SK-N-SH (cell line): ENCODE measurements at regions not wholly inside any gene's neighbourhood (a gene's known extent, or its start where the extent isn't known, plus 50 kb on each side); places are given as distances from the start of the nearest gene placed in this dataset.

ENCODE experiments used
- CTCF ChIA-PET: fragments of 300-600, 350-600 bp; formaldehyde crosslinking; extraction: SDS; loops from one replicate; lab custom pipeline; 2021; lab: Yijun Ruan, JAX
- POLR2A ChIA-PET: fragments of 350-600 bp; sonication (Branson Sonifier 250); formaldehyde crosslinking; extraction: SDS; loops from one replicate; lab custom pipeline; 2020; ENCODE audit warnings: antibody characterized with exemption, inconsistent platforms; lab: Yijun Ruan, JAX
- DNase-seq: peaks from one replicate; pipeline ENCODE4 v3.0.0; 2012
- H2AFZ ChIP-seq: fragments of 200-600 bp; sonication (generic); 2 replicates; pipeline ENCODE4 v1.8.1; 2016; ENCODE audit warnings: antibody characterized with exemption, mild to moderate bottlenecking, low read depth
- H3F3A ChIP-seq: fragments of 200-600 bp; sonication (generic); replicated peaks from 2 replicates; pipeline ENCODE3; 2016; ENCODE audit warnings: antibody characterized with exemption, mild to moderate bottlenecking; ENCODE audit not compliant: insufficient read depth
- H3K27ac ChIP-seq, 2 experiments: fragments of 200-500 bp in 1 of 2; fragments of 200-600 bp in 1 of 2; sonication (Bioruptor generic) in 1 of 2; sonication (generic), shearing (Covaris generic) in 1 of 2; 2 replicates each; pipeline versions ENCODE4 v1.5.1 to v1.6.1; 2014 to 2016; ENCODE audit warnings: low read depth in 2 of 2, inconsistent platforms in 1 of 2, low read length in 1 of 2, mild to moderate bottlenecking in 1 of 2, mixed read lengths in 1 of 2
- H3K27me3 ChIP-seq: fragments of 200-600 bp; sonication (generic), shearing (Covaris generic); 2 replicates; pipeline ENCODE4 v1.6.1; 2016; ENCODE audit warnings: mixed run types; ENCODE audit not compliant: insufficient read depth
- H3K36me3 ChIP-seq, 2 experiments: fragments of 200-500 bp in 1 of 2; fragments of 200-600 bp in 1 of 2; sonication (Bioruptor generic) in 1 of 2; sonication (generic) in 1 of 2; replicated peaks in 1 of 2; 2 replicates each; pipeline versions ENCODE3 to v1.5.1; 2014 to 2016; ENCODE audit warnings: low read length in 1 of 2, mild to moderate bottlenecking in 1 of 2; ENCODE audit not compliant: insufficient read depth in 2 of 2, control insufficient read depth in 1 of 2
- H3K4me1 ChIP-seq, 2 experiments: fragments of 200-500 bp in 1 of 2; fragments of 200-600 bp in 1 of 2; sonication (Bioruptor generic) in 1 of 2; sonication (generic), shearing (Covaris generic) in 1 of 2; 2 replicates each; pipeline versions ENCODE4 v1.5.1 to v1.6.1; 2014 to 2016; ENCODE audit warnings: low read depth in 1 of 2, low read length in 1 of 2, mixed run types in 1 of 2; ENCODE audit not compliant: insufficient read depth in 2 of 2, control insufficient read depth in 1 of 2
- H3K4me2 ChIP-seq: fragments of 200-600 bp; sonication (generic), shearing (Covaris generic); 2 replicates; pipeline ENCODE4 v1.6.1; 2017; ENCODE audit warnings: mixed run types
- H3K4me3 ChIP-seq, 2 experiments: fragments of 200-500 bp in 1 of 2; fragments of 200-600 bp in 1 of 2; sonication (Bioruptor generic) in 1 of 2; sonication (generic), shearing (Covaris generic) in 1 of 2; 2 replicates each; pipeline versions ENCODE4 v1.5.1 to v1.8.1; 2014 to 2016; ENCODE audit warnings: low read depth in 2 of 2, inconsistent platforms in 1 of 2, low read length in 1 of 2, mild to moderate bottlenecking in 1 of 2, mixed read lengths in 1 of 2, moderate library complexity in 1 of 2
- H3K79me2 ChIP-seq: fragments of 200-600 bp; sonication (generic); 2 replicates; pipeline ENCODE4 v1.8.1; 2017; ENCODE audit warnings: mild to moderate bottlenecking; ENCODE audit not compliant: insufficient read depth
- H3K9ac ChIP-seq: fragments of 200-600 bp; sonication (generic); 2 replicates; pipeline ENCODE4 v1.6.1; 2017; ENCODE audit warnings: mixed run types
- H3K9me2 ChIP-seq: fragments of 200-600 bp; sonication (generic); 2 replicates; pipeline ENCODE4 v1.6.1; 2017; ENCODE audit warnings: mixed run types
- H3K9me3 ChIP-seq: fragments of 200-600 bp; sonication (generic); 2 replicates; pipeline ENCODE4 v1.6.1; 2017; ENCODE audit warnings: mixed run types, mild to moderate bottlenecking, moderate library complexity
- H4K20me1 ChIP-seq: fragments of 200-600 bp; sonication (generic); 2 replicates; pipeline ENCODE4 v1.6.1; 2017; ENCODE audit warnings: mild to moderate bottlenecking, mixed run types; ENCODE audit not compliant: insufficient read depth
- CHD2 ChIP-seq: fragments of 150-350 bp; IDR thresholded peaks from 2 replicates; pipeline ENCODE4 v1.6.1; 2018; ENCODE audit warnings: low read length; ENCODE audit not compliant: partially characterized antibody
- CTCF ChIP-seq: fragments of 200-600 bp; sonication (generic); IDR thresholded peaks from 2 replicates; pipeline ENCODE4 v1.6.1; 2017; ENCODE audit warnings: antibody characterized with exemption, mild to moderate bottlenecking, moderate library complexity
- ELF1 ChIP-seq: IDR thresholded peaks from 2 replicates; pipeline ENCODE4 v1.4.0; 2012
- EP300 ChIP-seq, 2 experiments: IDR thresholded peaks; 2 replicates each; pipeline versions ENCODE4 v1.4.0 to v1.6.1; 2012; ENCODE audit warnings: borderline replicate concordance in 1 of 2, low read depth in 1 of 2, low read length in 1 of 2
- FOSL2 ChIP-seq: IDR thresholded peaks from 2 replicates; pipeline ENCODE4 v1.4.0; 2012; ENCODE audit warnings: low read depth, mild to moderate bottlenecking, moderate library complexity, borderline replicate concordance
- FOXM1 ChIP-seq: IDR thresholded peaks from 2 replicates; pipeline ENCODE4 v1.4.0; 2012; ENCODE audit warnings: low read depth, mild to moderate bottlenecking
- GATA2 ChIP-seq: sonication (generic); formaldehyde crosslinking; IDR thresholded peaks from 2 replicates; pipeline ENCODE4 v1.5.0; 2020; ENCODE audit warnings: mild to moderate bottlenecking, missing genetic modification reagents
- JUND ChIP-seq: IDR thresholded peaks from 2 replicates; pipeline ENCODE4 v1.4.0; 2012
- MEF2A ChIP-seq: IDR thresholded peaks from 2 replicates; pipeline ENCODE4 v1.4.0; 2012; ENCODE audit warnings: low read depth, borderline replicate concordance
- MXI1 ChIP-seq: IDR thresholded peaks from 2 replicates; pipeline ENCODE4 v1.6.1; 2012; ENCODE audit warnings: mild to moderate bottlenecking, low read depth, low read length, improper control_type of control experiment
- NFIC ChIP-seq: IDR thresholded peaks from 2 replicates; pipeline ENCODE4 v1.4.0; 2012; ENCODE audit warnings: borderline replicate concordance
- NRF1 ChIP-seq: IDR thresholded peaks from 2 replicates; pipeline ENCODE4 v1.6.1; 2012; ENCODE audit warnings: low read depth, mild to moderate bottlenecking, low read length
- RAD21 ChIP-seq: IDR thresholded peaks from 2 replicates; pipeline ENCODE4 v1.6.1; 2012; ENCODE audit warnings: mild to moderate bottlenecking, low read length
- RXRA ChIP-seq: IDR thresholded peaks from 2 replicates; pipeline ENCODE4 v1.4.0; 2012; ENCODE audit warnings: low read depth, mild to moderate bottlenecking, borderline replicate concordance
- SIN3A ChIP-seq: IDR thresholded peaks from 2 replicates; pipeline ENCODE4 v1.6.1; 2012; ENCODE audit warnings: low read depth, mild to moderate bottlenecking, low read length, moderate library complexity, borderline replicate concordance
- SMC3 ChIP-seq: IDR thresholded peaks from 2 replicates; pipeline ENCODE4 v1.6.1; 2012; ENCODE audit warnings: low read depth, low read length, improper control_type of control experiment
- TAF1 ChIP-seq: IDR thresholded peaks from 2 replicates; pipeline ENCODE4 v1.6.1; 2012; ENCODE audit warnings: low read depth, mild to moderate bottlenecking, low read length, moderate library complexity, borderline replicate concordance
- USF1 ChIP-seq: IDR thresholded peaks from 2 replicates; pipeline ENCODE4 v1.4.0; 2012; ENCODE audit warnings: low read depth, borderline replicate concordance
- YY1 ChIP-seq: IDR thresholded peaks from 2 replicates; pipeline ENCODE4 v1.4.0; 2012; ENCODE audit warnings: low read depth, mild to moderate bottlenecking
- WGBS: methylation state at CpG from one replicate; pipeline ENCODE4 v1.1.6; 2017; ENCODE audit warnings: low lambda C conversion rate; 5-methylcytosine and 5-hydroxymethylcytosine counted together
- TF ChIP-seq, protein P1 (sequence below): fragments of 150-350 bp; IDR thresholded peaks from 2 replicates; pipeline ENCODE4 v1.6.1; 2017; ENCODE audit warnings: antibody characterized with exemption, low read length, low read depth, borderline replicate concordance
- TF ChIP-seq, protein P2 (sequence below): IDR thresholded peaks from 2 replicates; pipeline ENCODE4; 2012

DNA sequence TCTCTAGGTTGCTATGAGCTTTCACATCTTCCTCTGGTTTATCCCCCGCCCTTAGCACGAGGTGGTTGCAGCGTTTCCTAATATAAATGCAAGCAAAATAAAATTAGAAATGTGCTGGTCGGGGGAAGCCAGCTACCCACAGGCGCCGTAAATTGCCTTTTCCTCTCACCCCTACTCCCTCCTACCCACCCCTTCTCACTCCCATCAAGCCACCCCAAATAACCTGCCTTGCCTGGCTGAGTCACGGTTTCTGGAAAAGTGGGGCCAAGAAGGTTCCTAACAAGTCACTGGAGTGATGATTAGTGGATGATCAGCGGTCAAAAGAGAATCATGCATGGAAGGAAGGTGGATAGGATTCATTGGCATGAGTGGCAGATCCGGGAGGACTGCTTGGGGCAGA, 120.9 kb upstream of the RBFOX1 start:
- H2AFZ ChIP-seq: no peak overlapping the region
- H3K4me1 ChIP-seq: no peaks in the 10 kb centered on the region
- WGBS: 23% methylated on average over 9 of the region's 9 CpGs
- H3K27me3 ChIP-seq: no peaks in the 10 kb centered on the region
- no peaks in the 10 kb centered on the region for H4K20me1 ChIP-seq
- TF ChIP-seq, protein P1, sequence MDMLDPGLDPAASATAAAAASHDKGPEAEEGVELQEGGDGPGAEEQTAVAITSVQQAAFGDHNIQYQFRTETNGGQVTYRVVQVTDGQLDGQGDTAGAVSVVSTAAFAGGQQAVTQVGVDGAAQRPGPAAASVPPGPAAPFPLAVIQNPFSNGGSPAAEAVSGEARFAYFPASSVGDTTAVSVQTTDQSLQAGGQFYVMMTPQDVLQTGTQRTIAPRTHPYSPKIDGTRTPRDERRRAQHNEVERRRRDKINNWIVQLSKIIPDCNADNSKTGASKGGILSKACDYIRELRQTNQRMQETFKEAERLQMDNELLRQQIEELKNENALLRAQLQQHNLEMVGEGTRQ: no peak
- TF ChIP-seq MEF2A (no peak), GATA2 (CRISPR knock-in tag) (no peak), YY1 (no peak), ELF1 (no peak), USF1 (no peak), FOXM1 (no peak), FOSL2 (no peak)
- no peak overlapping the region for H3K4me3 ChIP-seq
- H3K9ac ChIP-seq: no peak overlapping the region
- ChIA-PET CTCF (no interaction called here), POLR2A (no interaction called here)
- no peaks in the 10 kb centered on the region for H3K9me3 ChIP-seq
- no peak for DNase-seq
- no peak overlapping the region for H3K27ac ChIP-seq
- H3K36me3 ChIP-seq: no peaks in the 10 kb centered on the region
- no peaks in the 10 kb centered on the region for H3K79me2 ChIP-seq
- no peaks in the 10 kb centered on the region for H3K9me2 ChIP-seq
- no peak overlapping the region for H3K4me2 ChIP-seq
- no peaks in the 10 kb centered on the region for H3F3A ChIP-seq

GRCh38 chr16:7209598-7209997, 123.0 kb upstream of the RBFOX1 start:
- Histone ChIP-seq H2AFZ (no peak overlapping the region), H3K27me3 (no peaks in the 10 kb centered on the region), H3K9me3 (no peaks in the 10 kb centered on the region), H3K4me1 (no peaks in the 10 kb centered on the region), H3K9ac (no peak overlapping the region), H3K79me2 (no peaks in the 10 kb centered on the region), H3K36me3 (no peaks in the 10 kb centered on the region), H3K9me2 (no peaks in the 10 kb centered on the region), H4K20me1 (no peaks in the 10 kb centered on the region), H3K4me2 (no peak overlapping the region), H3K4me3 (no peak overlapping the region), H3K27ac (no peak overlapping the region), H3F3A (no peaks in the 10 kb centered on the region)
- 32% methylated on average over 3 of the region's 3 CpGs for WGBS
- TF ChIP-seq TAF1 (no peak), SIN3A (no peak), NRF1 (no peak), RAD21 (no peak), JUND (no peak), YY1 (no peak), CHD2 (no peak), USF1 (no peak), SMC3 (no peak), NFIC (no peak), CTCF (no peak), EP300 (IDR thresholded peaks at IDR 0.05; ENCODE audit: borderline replicate concordance in 1 of 2, low read depth in 1 of 2, low read length in 1 of 2) (no peak), MXI1 (no peak), FOSL2 (no peak), RXRA (no peak), FOXM1 (no peak)
- TF ChIP-seq, protein P2, sequence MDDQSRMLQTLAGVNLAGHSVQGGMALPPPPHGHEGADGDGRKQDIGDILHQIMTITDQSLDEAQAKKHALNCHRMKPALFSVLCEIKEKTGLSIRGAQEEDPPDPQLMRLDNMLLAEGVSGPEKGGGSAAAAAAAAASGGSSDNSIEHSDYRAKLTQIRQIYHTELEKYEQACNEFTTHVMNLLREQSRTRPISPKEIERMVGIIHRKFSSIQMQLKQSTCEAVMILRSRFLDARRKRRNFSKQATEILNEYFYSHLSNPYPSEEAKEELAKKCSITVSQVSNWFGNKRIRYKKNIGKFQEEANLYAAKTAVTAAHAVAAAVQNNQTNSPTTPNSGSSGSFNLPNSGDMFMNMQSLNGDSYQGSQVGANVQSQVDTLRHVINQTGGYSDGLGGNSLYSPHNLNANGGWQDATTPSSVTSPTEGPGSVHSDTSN: no peak
- TF ChIP-seq, protein P1: no peak
- CTCF ChIA-PET: no interaction called here
- POLR2A ChIA-PET: no interaction called here
- no peak for DNase-seq
